Kidney (tissue), 13 donors: ENCODE measurements at regions not wholly inside any gene's neighbourhood (a gene's known extent, or its start where the extent isn't known, plus 50 kb on each side); places are given as distances from the start of the nearest gene placed in this dataset.
A peak's percentile ranks its signal among the peaks of the same experiment; 100 is the strongest.

ENCODE experiments used
- DNase-seq, 5 donors: peaks; one replicate each; pipeline ENCODE4 v3.0.0-alpha.2; 2013 to 2020
- FAIRE-seq: peaks from 2 replicates; lab custom pipeline; 2012; peaks lifted over from hg19 to GRCh38; lab: Jason Lieb, UNC
- H3K27ac ChIP-seq, 2 donors: one replicate each; pipeline ENCODE4 v1.7.0; 2013; ENCODE audit warnings: low read depth in 2 of 2, low read length in 2 of 2, inconsistent platforms in 1 of 2
- H3K27me3 ChIP-seq: one replicate; pipeline ENCODE4 v1.7.1; 2013; ENCODE audit warnings: low read length, inconsistent platforms; ENCODE audit not compliant: control insufficient read depth, insufficient read depth
- H3K36me3 ChIP-seq, 3 donors: one replicate each; pipeline versions ENCODE4 v1.7.0 to v1.7.1; 2013; ENCODE audit warnings: low read length in 3 of 3, control low read depth in 1 of 3, inconsistent platforms in 1 of 3; ENCODE audit not compliant: insufficient read depth in 3 of 3, control insufficient read depth in 2 of 3
- H3K4me1 ChIP-seq, 3 donors: one replicate each; pipeline versions ENCODE4 v1.7.0 to v1.7.1; 2013; ENCODE audit warnings: low read length in 3 of 3, inconsistent platforms in 1 of 3, low read depth in 1 of 3; ENCODE audit not compliant: control insufficient read depth in 2 of 3, insufficient read depth in 2 of 3
- H3K4me3 ChIP-seq, 3 donors: one replicate each; pipeline versions ENCODE4 v1.7.0 to v1.8.1; 2013; ENCODE audit warnings: low read length in 3 of 3, control low read depth in 1 of 3, inconsistent platforms in 1 of 3
- H3K9ac ChIP-seq, 3 donors: one replicate each; pipeline versions ENCODE4 v1.7.0 to v1.7.1; 2013; ENCODE audit warnings: low read length in 3 of 3, control low read depth in 1 of 3, inconsistent platforms in 1 of 3
- H3K9me3 ChIP-seq, 3 donors: one replicate each; pipeline versions ENCODE4 v1.7.0 to v1.7.1; 2013; ENCODE audit warnings: low read length in 3 of 3, control low read depth in 1 of 3, inconsistent platforms in 1 of 3; ENCODE audit not compliant: control insufficient read depth in 2 of 3, insufficient read depth in 1 of 3
- intact Hi-C: fragments of 100-400 bp; cut with DNase I; formaldehyde crosslinking; loops from one replicate; pipeline ENCODE4 v1.11.1; 2022
- TF ChIP-seq, protein P1 (sequence below): IDR thresholded peaks from 3 replicates; pipeline ENCODE4 v1.5.1; 2012; ENCODE audit warnings: mild to moderate bottlenecking, moderate library complexity, borderline replicate concordance; ENCODE audit not compliant: insufficient read depth; ENCODE audit errors: extremely low read depth
- donor health status: control.
- donor health status: control.
- donor health status: control.
- donor health status: control.
- donor health status: control.
- donor health status: DM: yes; HTN: yes; CAD: no.
- donor health status: Normal renal cell carcinoma (clear cell type).

DNA sequence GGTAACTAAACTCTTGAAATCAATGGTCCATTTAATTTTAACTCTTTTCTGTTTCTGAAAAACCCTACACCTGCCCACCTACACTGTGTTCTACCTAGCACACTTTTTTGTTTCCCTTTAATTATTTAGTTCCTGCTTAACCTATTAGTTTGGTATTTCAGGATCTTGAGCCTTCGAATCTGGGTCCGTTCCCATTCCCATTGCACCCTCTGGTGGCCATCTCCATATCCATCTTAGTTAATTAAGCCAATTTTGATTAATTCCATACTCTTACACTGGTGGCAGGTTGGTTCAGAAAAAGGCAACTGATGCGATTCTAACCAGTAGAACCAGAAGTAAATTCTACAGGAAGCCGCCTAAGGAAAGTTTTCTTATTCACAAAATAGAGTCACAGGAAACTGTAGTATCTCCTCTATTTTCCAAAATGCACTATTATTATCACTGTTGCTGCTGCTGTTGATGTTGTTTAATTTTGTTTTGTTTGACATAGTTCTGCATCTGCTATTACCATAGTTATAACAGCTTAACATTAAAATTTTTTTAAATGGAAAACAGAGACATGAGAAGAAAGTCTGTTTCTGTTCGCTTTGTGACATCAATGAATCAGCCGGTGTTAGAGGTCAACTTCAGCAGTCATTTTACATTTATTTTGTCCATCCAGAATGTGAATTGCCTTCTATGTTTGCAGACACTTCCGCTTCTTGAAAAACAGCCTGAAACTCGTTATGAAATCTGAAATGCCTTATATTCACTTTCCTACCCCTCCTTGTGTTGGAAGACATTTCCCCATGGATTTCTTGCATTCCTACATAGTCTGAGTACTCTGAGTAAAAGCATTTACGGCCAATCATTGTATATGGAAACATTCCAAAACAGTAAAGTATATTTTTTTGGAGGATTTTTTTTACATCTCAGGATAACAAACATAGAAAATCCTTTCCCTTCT lies 115.5 kb upstream of the NCAM2 start:
- no peak overlapping the region for H3K27ac ChIP-seq
- TF ChIP-seq, protein P1, sequence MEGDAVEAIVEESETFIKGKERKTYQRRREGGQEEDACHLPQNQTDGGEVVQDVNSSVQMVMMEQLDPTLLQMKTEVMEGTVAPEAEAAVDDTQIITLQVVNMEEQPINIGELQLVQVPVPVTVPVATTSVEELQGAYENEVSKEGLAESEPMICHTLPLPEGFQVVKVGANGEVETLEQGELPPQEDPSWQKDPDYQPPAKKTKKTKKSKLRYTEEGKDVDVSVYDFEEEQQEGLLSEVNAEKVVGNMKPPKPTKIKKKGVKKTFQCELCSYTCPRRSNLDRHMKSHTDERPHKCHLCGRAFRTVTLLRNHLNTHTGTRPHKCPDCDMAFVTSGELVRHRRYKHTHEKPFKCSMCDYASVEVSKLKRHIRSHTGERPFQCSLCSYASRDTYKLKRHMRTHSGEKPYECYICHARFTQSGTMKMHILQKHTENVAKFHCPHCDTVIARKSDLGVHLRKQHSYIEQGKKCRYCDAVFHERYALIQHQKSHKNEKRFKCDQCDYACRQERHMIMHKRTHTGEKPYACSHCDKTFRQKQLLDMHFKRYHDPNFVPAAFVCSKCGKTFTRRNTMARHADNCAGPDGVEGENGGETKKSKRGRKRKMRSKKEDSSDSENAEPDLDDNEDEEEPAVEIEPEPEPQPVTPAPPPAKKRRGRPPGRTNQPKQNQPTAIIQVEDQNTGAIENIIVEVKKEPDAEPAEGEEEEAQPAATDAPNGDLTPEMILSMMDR, result peak; percentile 26
- intact Hi-C loops, result no loop called here
- H3K4me1 ChIP-seq, result no peaks in the 10 kb centered on the region
- no peak overlapping the region for H3K4me3 ChIP-seq
- DNase-seq (peak in 4 of 5 donors; percentile 29 to 68 (median 44)), FAIRE-seq (no peak)
- no peaks in the 10 kb centered on the region for H3K36me3 ChIP-seq
- no peaks in the 10 kb centered on the region for H3K9me3 ChIP-seq
- H3K9ac ChIP-seq, result no peak overlapping the region
- no peaks in the 10 kb centered on the region for H3K27me3 ChIP-seq

DNA sequence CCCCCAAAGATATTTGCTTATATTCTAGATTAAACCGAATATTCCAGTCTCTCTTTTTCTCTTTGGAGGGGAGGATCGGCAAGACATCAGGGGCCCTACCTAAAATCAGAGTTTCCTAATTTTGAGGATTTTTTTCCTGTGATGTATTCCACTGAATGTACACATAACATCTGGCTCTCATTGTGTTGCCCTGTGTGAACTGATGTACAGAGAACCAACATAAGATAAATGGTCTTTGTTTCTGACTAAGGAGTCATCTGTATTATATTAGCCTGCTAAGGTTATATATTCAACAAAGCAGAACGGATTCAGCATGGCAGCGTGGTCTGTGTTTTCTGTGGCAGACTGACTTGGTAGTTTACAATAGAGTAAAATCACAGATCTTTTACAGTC lies 114.8 kb upstream of the NCAM2 start:
- H3K27ac ChIP-seq, result no peak overlapping the region
- H3K9ac ChIP-seq, result no peak overlapping the region
- H3K36me3 ChIP-seq, result no peaks in the 10 kb centered on the region
- H3K4me3 ChIP-seq, result no peak overlapping the region
- no peaks in the 10 kb centered on the region for H3K9me3 ChIP-seq
- TF ChIP-seq, protein P1, result no peak
- intact Hi-C loops, result no loop called here
- H3K27me3 ChIP-seq, result no peaks in the 10 kb centered on the region
- no peak for FAIRE-seq
- no peaks in the 10 kb centered on the region for H3K4me1 ChIP-seq
- no peak for DNase-seq

DNA sequence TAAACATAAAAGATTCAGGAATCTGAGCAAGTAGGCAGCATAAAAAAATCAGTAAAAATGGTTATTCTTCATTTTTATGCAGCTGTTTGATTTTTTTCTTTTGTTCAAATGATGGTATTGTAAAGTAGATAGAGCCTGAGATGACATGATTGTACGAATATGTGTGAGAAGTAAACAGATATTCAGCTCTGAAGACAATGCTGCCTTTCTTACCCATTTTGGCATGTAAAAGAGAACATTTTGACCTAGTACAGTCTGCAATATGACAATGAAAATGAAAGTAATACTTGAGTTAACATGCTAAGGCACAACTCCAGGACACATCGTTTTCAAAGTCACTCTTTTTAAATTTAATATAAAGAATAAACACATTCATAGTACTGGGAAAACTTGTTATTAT lies 95.7 kb upstream of the NCAM2 start:
- Histone ChIP-seq H3K4me3 (no peak overlapping the region), H3K9ac (no peak overlapping the region), H3K27me3 (no peaks in the 10 kb centered on the region), H3K4me1 (no peaks in the 10 kb centered on the region), H3K9me3 (no peaks in the 10 kb centered on the region), H3K27ac (no peak overlapping the region), H3K36me3 (no peaks in the 10 kb centered on the region)
- FAIRE-seq, result no peak
- TF ChIP-seq, protein P1, result no peak
- no peak for DNase-seq
- intact Hi-C loops, result no loop called here
